WTC11 (cell line): ENCODE measurements at regions not wholly inside any gene's neighbourhood (a gene's known extent, or its start where the extent isn't known, plus 50 kb on each side); places are given as distances from the start of the nearest gene placed in this dataset.
A peak's percentile ranks its signal among the peaks of the same experiment; 100 is the strongest.

ENCODE experiments used
- ATAC-seq: fragments of 200-7000 bp; cut with Tn5 transposase; 2 replicates; pipeline ENCODE4 v1.10.0; 2021; ENCODE audit warnings: mild to moderate bottlenecking, moderate library complexity
- CTCF ChIA-PET: fragments of 300-600 bp; sonication (Branson Sonifier 250); formaldehyde crosslinking; loops from one replicate; lab custom pipeline; 2021; ENCODE audit warnings: antibody characterized with exemption; lab: Charles Lee
- POLR2A ChIA-PET: fragments of 350-600 bp; sonication (Branson Sonifier 250); formaldehyde crosslinking; loops from one replicate; lab custom pipeline; 2021; ENCODE audit warnings: antibody characterized with exemption; lab: Charles Lee
- DNase-seq: peaks from one replicate; pipeline ENCODE4 v3.0.0; 2021; ENCODE audit warnings: low spot score
- H3K27ac Mint-ChIP-seq: 2 replicates; pipeline ENCODE4 v1.8.0; 2021; ENCODE audit warnings: mixed read lengths
- H3K27me3 Mint-ChIP-seq: 2 replicates; pipeline ENCODE4 v1.8.0; 2021; ENCODE audit warnings: low read depth, mild to moderate bottlenecking, moderate library complexity, mixed read lengths
- H3K36me3 Mint-ChIP-seq: 2 replicates; pipeline ENCODE4 v1.8.0; 2021; ENCODE audit warnings: mixed read lengths
- H3K4me1 Mint-ChIP-seq: 2 replicates; pipeline ENCODE4 v1.8.0; 2022; ENCODE audit warnings: mixed read lengths
- H3K4me3 Mint-ChIP-seq: 2 replicates; pipeline ENCODE4 v1.8.0; 2021; ENCODE audit warnings: mild to moderate bottlenecking, moderate library complexity, mixed read lengths
- H3K9me3 Mint-ChIP-seq: 2 replicates; pipeline ENCODE4 v1.8.0; 2021; ENCODE audit warnings: mixed read lengths
- CREB1 ChIP-seq: sonication (generic); formaldehyde crosslinking; IDR thresholded peaks from 2 replicates; pipeline ENCODE4 v1.8.0; 2023; ENCODE audit warnings: mild to moderate bottlenecking, missing genetic modification reagents
- E2F1 ChIP-seq: sonication (generic); formaldehyde crosslinking; IDR thresholded peaks from 2 replicates; pipeline ENCODE4 v1.8.0; 2022; ENCODE audit warnings: mild to moderate bottlenecking, missing genetic modification reagents
- E2F4 ChIP-seq: sonication (generic); formaldehyde crosslinking; IDR thresholded peaks from 2 replicates; pipeline ENCODE4 v1.8.1; 2022; ENCODE audit warnings: low read depth, mild to moderate bottlenecking, moderate library complexity, missing genetic modification reagents, borderline replicate concordance
- ERG ChIP-seq: fragments of 250-450 bp; sonication (Bioruptor Pico); IDR thresholded peaks from 2 replicates; pipeline ENCODE4 v1.8.0; 2021; ENCODE audit warnings: mild to moderate bottlenecking
- FOXJ3 ChIP-seq: sonication (generic); formaldehyde crosslinking; IDR thresholded peaks from 2 replicates; pipeline ENCODE4 v1.9.0; 2021; ENCODE audit warnings: missing genetic modification reagents, mild to moderate bottlenecking, borderline replicate concordance
- FOXP1 ChIP-seq: sonication (generic); formaldehyde crosslinking; IDR thresholded peaks from 2 replicates; pipeline ENCODE4 v1.8.0; 2022; ENCODE audit warnings: missing genetic modification reagents, mild to moderate bottlenecking, moderate library complexity, borderline replicate concordance
- HMGA2 ChIP-seq: fragments of 250-450 bp; sonication (Bioruptor Pico); IDR thresholded peaks from 2 replicates; pipeline ENCODE4 v1.4.0; 2021; ENCODE audit warnings: mild to moderate bottlenecking, moderate library complexity
- HMGXB4 ChIP-seq: sonication (generic); formaldehyde crosslinking; IDR thresholded peaks from 2 replicates; pipeline ENCODE4 v1.8.1; 2023; ENCODE audit warnings: mild to moderate bottlenecking, moderate library complexity, missing genetic modification reagents
- JAZF1 ChIP-seq: fragments of 250-450 bp; sonication (Bioruptor Pico); IDR thresholded peaks from 2 replicates; pipeline ENCODE4 v1.9.0; 2021; ENCODE audit warnings: moderate library complexity, mild to moderate bottlenecking, inconsistent platforms
- MAX ChIP-seq: sonication (generic); formaldehyde crosslinking; IDR thresholded peaks from 2 replicates; pipeline ENCODE4 v1.8.0; 2022; ENCODE audit warnings: mild to moderate bottlenecking, missing genetic modification reagents
- NFYB ChIP-seq: sonication (generic); formaldehyde crosslinking; conservative IDR thresholded peaks from 2 replicates; pipeline ENCODE4 v1.8.0; 2022; ENCODE audit warnings: low read depth, missing genetic modification reagents
- NR2C2 ChIP-seq: sonication (generic); formaldehyde crosslinking; IDR thresholded peaks from 2 replicates; pipeline ENCODE4 v1.8.0; 2022; ENCODE audit warnings: mild to moderate bottlenecking, missing genetic modification reagents
- NR3C1 ChIP-seq: sonication (generic); formaldehyde crosslinking; conservative IDR thresholded peaks from 2 replicates; pipeline ENCODE4 v1.8.1; 2023; ENCODE audit warnings: low read depth, mild to moderate bottlenecking, missing genetic modification reagents
- PREB ChIP-seq: sonication (generic); formaldehyde crosslinking; IDR thresholded peaks from 2 replicates; pipeline ENCODE4 v1.8.1; 2022; ENCODE audit warnings: mild to moderate bottlenecking, missing genetic modification reagents, moderate library complexity, borderline replicate concordance
- RORB ChIP-seq: fragments of 250-450 bp; sonication (Bioruptor Pico); IDR thresholded peaks from 2 replicates; pipeline ENCODE4 v1.9.0; 2021; ENCODE audit warnings: mild to moderate bottlenecking
- TEAD4 ChIP-seq: sonication (generic); formaldehyde crosslinking; IDR thresholded peaks from 2 replicates; pipeline ENCODE4 v1.8.0; 2022; ENCODE audit warnings: mild to moderate bottlenecking, missing genetic modification reagents
- ZNF121 ChIP-seq: sonication (generic); formaldehyde crosslinking; IDR thresholded peaks from 2 replicates; pipeline ENCODE4 v1.8.0; 2023; ENCODE audit warnings: missing genetic modification reagents
- ZNF396 ChIP-seq: fragments of 250-450 bp; sonication (Bioruptor Pico); IDR thresholded peaks from 2 replicates; pipeline ENCODE4 v1.8.0; 2021; ENCODE audit warnings: mild to moderate bottlenecking, moderate library complexity, borderline replicate concordance
- ZNF423 ChIP-seq: fragments of 250-450 bp; sonication (Bioruptor Pico); IDR thresholded peaks from 2 replicates; pipeline ENCODE4 v2.1.2; 2022; ENCODE audit warnings: mild to moderate bottlenecking, moderate library complexity
- ZNF425 ChIP-seq: fragments of 250-450 bp; sonication (Bioruptor Pico); conservative IDR thresholded peaks from 2 replicates; pipeline ENCODE4 v1.9.0; 2021; ENCODE audit warnings: mild to moderate bottlenecking
- ZNF512 ChIP-seq: sonication (generic); formaldehyde crosslinking; IDR thresholded peaks from 2 replicates; pipeline ENCODE4 v1.8.1; 2022; ENCODE audit warnings: missing genetic modification reagents, borderline replicate concordance
- ZSCAN18 ChIP-seq: fragments of 250-450 bp; sonication (Bioruptor Pico); IDR thresholded peaks from 2 replicates; pipeline ENCODE4 v2.1.2; 2022; ENCODE audit warnings: mild to moderate bottlenecking, moderate library complexity

GRCh38 chr11:116234989-116235568 lies 537.7 kb downstream of the BUD13 start:
- POLR2A ChIA-PET: no interaction called here
- no peak overlapping the region for H3K27ac Mint-ChIP-seq
- peaks cover 12% of the 10 kb centered on the region for H3K4me1 Mint-ChIP-seq
- no peaks in the 10 kb centered on the region; the same call in 1 of the 2 replicates for H3K36me3 Mint-ChIP-seq
- DNase-seq: peak; percentile 35
- TF ChIP-seq TEAD4 (CRISPR knock-in tag) (no peak), ZNF423 (peak; percentile 98), CREB1 (CRISPR knock-in tag) (no peak)
- TF ChIP-seq, all 79 proteins: peak for 1
- H3K9me3 Mint-ChIP-seq: no peaks in the 10 kb centered on the region
- peak; percentile 92 for ATAC-seq
- CTCF ChIA-PET: interaction anchor here (0.8 to 5.6 kb wide), 5 partner anchors 9 to 245 kb away, joined by 3 to 32 read pairs (median 3); no protein-coding TSS in a partner anchor
- H3K27me3 Mint-ChIP-seq: no peaks in the 10 kb centered on the region
- H3K4me3 Mint-ChIP-seq: no peak overlapping the region

GRCh38 chr11:116233561-116233960 lies 539.2 kb downstream of the BUD13 start:
- ChIA-PET POLR2A (no interaction called here), CTCF (interaction anchor here (0.5 to 5.6 kb wide), 2 partner anchors 17 to 905 kb away, joined by 3 to 32 read pairs; no protein-coding TSS in a partner anchor)
- Mint-ChIP-seq H3K4me3 (no peak overlapping the region), H3K36me3 (no peaks in the 10 kb centered on the region; the same call in 1 of the 2 replicates), H3K9me3 (no peaks in the 10 kb centered on the region), H3K27me3 (no peaks in the 10 kb centered on the region), H3K27ac (no peak overlapping the region), H3K4me1 (peaks cover 18% of the 10 kb centered on the region)
- TF ChIP-seq RORB (CRISPR knock-in tag) (no peak), HMGA2 (CRISPR knock-in tag) (no peak), NR3C1 (CRISPR knock-in tag) (no peak), E2F4 (no peak), NR2C2 (no peak), ZNF396 (CRISPR knock-in tag) (no peak), PREB (CRISPR knock-in tag) (no peak), E2F1 (no peak), HMGXB4 (CRISPR knock-in tag) (no peak), ERG (CRISPR knock-in tag) (no peak), ZNF512 (CRISPR knock-in tag) (no peak), FOXP1 (CRISPR knock-in tag) (no peak), MAX (CRISPR knock-in tag) (no peak), ZNF425 (CRISPR knock-in tag) (no peak), NFYB (CRISPR knock-in tag) (no peak), JAZF1 (CRISPR knock-in tag) (no peak), ZSCAN18 (CRISPR knock-in tag) (no peak), ZNF121 (CRISPR knock-in tag) (no peak), FOXJ3 (CRISPR knock-in tag) (no peak)
- DNase-seq (no peak), ATAC-seq (no peak)
